ENCODE measurements at regions not wholly inside any gene's neighbourhood (a gene's known extent, or its start where the extent isn't known, plus 50 kb on each side); places are given as distances from the start of the nearest gene placed in this dataset.

- TF ChIP-seq EZH2 (IDR thresholded peaks at IDR 0.05) (no peak), POLR2AphosphoS5 (IDR thresholded peaks at IDR 0.05; ENCODE audit: borderline replicate concordance, low read depth, low read length) (no peak)
These were observed 330.9 kb downstream of the GBA3 start for GRCh38 chr4:23023666-23024065.
